ENCODE measurements at regions not wholly inside any gene's neighbourhood (a gene's known extent, or its start where the extent isn't known, plus 50 kb on each side); places are given as distances from the start of the nearest gene placed in this dataset.
"Not testable (repeated sequence)": the region's sequence is repeated elsewhere in the genome, so short reads cannot be mapped to it uniquely, and the experiment has no call there.

DNA sequence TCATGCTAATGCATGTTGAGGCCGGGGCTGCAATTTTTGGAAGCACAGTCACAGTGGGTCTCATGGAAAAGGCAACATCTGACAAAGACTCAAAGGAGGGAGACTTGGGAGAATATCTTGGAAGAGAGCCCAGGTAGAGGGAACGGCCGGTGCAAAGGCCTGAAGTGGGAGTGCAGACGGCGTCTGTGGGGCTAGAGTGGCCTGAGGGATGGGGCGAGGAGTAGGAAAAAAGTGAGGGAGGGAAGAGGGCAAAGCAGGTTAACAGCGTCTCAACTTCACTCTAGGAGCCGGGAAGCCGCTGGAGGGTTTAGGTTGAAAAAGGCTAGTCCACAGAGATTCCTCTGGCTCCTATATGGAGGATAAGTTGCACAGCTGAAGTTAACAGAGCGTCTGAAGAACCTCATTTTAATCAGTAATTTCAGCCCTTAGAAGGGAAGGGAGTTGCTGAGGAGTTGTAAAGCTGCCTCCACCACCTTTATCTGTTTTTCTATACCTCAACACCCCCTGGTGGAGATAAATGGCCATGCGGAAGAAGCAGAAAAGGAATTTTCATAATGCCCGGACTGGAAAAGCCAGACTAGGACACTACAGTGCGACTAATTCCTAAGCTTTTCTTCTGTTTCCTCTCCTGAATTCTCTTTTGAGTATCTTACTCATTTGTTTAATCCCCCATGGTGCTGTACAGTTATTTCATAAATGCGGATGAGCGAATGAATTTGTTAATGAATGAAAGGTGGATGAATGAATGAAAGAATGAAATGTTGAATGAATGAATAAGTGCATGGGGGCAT lies 78.7 kb upstream of the ZNF281 start:
- Histone ChIP-seq H3K9me3 (ENCODE audit: control insufficient read depth, insufficient read depth, low read length) (no peaks in the 10 kb centered on the region; the same call in 1 of the 2 replicates), H3K27me3 (ENCODE audit: control insufficient read depth, insufficient read depth, low read length) (no peaks in the 10 kb centered on the region), H3K27ac (ENCODE audit: low read depth, low read length) (peak overlapping the region; percentile 61), H3K4me3 (ENCODE audit: low read depth, low read length) (no peak overlapping the region)
- CTCF ChIA-PET, result interaction anchor here (0.5 to 2.6 kb wide), 44 partner anchors 10 to 983 kb away, joined by 3 to 45 read pairs (median 4); no protein-coding TSS in a partner anchor
- peak; percentile 88 for TF ChIP-seq CTCF (IDR thresholded peaks at IDR 0.05; ENCODE audit: low read depth, low read length)
- DNase-seq (ENCODE audit: low read depth, low spot score), result peak; percentile 66
- POLR2A ChIA-PET, result no interaction called here

DNA sequence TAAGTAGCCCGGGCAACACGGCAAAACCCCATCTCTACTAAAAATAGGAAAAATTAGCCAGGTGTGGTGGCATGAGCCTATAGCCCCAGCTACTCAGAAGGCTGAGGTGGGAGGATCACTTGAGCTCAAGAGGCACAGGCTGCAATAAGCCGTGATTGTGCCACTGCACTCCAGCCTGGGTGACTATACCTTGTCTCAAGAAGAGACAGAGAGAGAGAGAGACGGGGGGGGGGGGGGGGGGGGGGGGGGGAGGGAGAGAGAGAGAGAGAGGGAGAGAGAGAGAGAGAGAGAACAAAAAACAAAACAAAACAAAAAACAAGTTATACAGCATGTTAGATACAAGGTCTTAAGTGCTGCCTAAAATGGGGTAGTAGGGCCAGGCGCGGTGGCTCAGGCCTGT lies 77.8 kb upstream of the ZNF281 start:
- ChIA-PET POLR2A (no interaction called here), CTCF (interaction anchor here (0.7 to 2.6 kb wide), 11 partner anchors 101 to 1731 kb away, joined by 3 to 45 read pairs (median 4); no protein-coding TSS in a partner anchor)
- Histone ChIP-seq H3K27me3 (ENCODE audit: control insufficient read depth, insufficient read depth, low read length) (no peaks in the 10 kb centered on the region), H3K9me3 (ENCODE audit: control insufficient read depth, insufficient read depth, low read length) (no peaks in the 10 kb centered on the region; the same call in 1 of the 2 replicates), H3K27ac (ENCODE audit: low read depth, low read length) (no peak overlapping the region), H3K4me3 (ENCODE audit: low read depth, low read length) (no peak overlapping the region)
- no peak for TF ChIP-seq CTCF (IDR thresholded peaks at IDR 0.05; ENCODE audit: low read depth, low read length)
- DNase-seq (ENCODE audit: low read depth, low spot score), result no peak

GRCh38 chr1:200486634-200487033 lies 76.8 kb upstream of the ZNF281 start:
- no peaks in the 10 kb centered on the region for H3K27me3 ChIP-seq (ENCODE audit: control insufficient read depth, insufficient read depth, low read length)
- no peak for TF ChIP-seq CTCF (IDR thresholded peaks at IDR 0.05; ENCODE audit: low read depth, low read length)
- no peaks in the 10 kb centered on the region; the same call in 1 of the 2 replicates for H3K9me3 ChIP-seq (ENCODE audit: control insufficient read depth, insufficient read depth, low read length)
- DNase-seq (ENCODE audit: low read depth, low spot score), result no peak
- no peak overlapping the region for H3K27ac ChIP-seq (ENCODE audit: low read depth, low read length)
- CTCF ChIA-PET, result interaction anchor here (0.8 to 0.9 kb wide), 2 partner anchors 207 to 343 kb away, joined by 3 to 5 read pairs; no protein-coding TSS in a partner anchor
- POLR2A ChIA-PET, result interaction anchor here (0.8 kb wide), 1 partner anchor 77 kb away, joined by 3 read pairs; the partner anchor contains the start of gene ZNF281
- no peak overlapping the region for H3K4me3 ChIP-seq (ENCODE audit: low read depth, low read length)

- H3K9me3 ChIP-seq (ENCODE audit: control insufficient read depth, insufficient read depth, low read length); POLR2A ChIA-PET; H3K27me3 ChIP-seq (ENCODE audit: control insufficient read depth, insufficient read depth, low read length); DNase-seq (ENCODE audit: low read depth, low spot score); H3K27ac ChIP-seq (ENCODE audit: low read depth, low read length); H3K4me3 ChIP-seq (ENCODE audit: low read depth, low read length): not testable (repeated sequence)
- CTCF ChIA-PET, result interaction anchor here (1.7 kb wide), 1 partner anchor 177 kb away, joined by 4 read pairs; no protein-coding TSS in a partner anchor
Measured at GRCh38 chr1:200484438-200484946, 74.7 kb upstream of the ZNF281 start.

DNA sequence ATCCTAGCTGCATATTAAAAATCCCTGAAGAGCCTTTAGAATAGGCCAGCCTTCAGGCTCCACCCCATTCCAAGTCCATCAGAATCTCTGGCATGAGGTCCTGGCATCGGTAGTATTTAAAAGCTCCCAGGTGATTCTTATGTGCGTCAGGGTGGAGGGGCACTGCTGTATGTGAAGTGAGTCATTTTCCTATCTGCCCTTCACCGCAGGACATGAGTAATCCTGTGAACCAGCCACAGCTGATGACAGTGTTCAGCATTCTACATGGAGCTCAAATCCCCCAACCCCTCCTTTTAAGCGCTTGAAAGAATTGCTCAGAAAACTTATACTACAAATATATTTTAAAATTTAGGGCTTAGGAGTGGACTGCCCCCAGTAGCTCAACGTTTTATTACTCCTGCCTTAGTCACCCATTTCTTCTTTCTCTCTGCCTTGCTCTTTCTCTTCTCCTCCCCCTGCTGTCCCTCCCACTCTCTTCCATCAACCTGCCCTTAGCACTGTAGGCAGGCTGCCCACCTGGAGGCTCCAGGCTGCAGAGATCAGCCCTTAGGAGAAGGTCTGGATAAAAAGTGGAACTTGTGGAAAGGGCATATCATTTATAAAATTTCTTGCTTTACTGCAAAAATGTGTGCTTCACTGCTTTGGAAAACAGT lies 73.8 kb upstream of the ZNF281 start:
- H3K4me3 ChIP-seq (ENCODE audit: low read depth, low read length), result no peak overlapping the region
- H3K9me3 ChIP-seq (ENCODE audit: control insufficient read depth, insufficient read depth, low read length), result peaks cover 5% of the 10 kb centered on the region; the same call in 1 of the 2 replicates
- peak overlapping the region; percentile 62 for H3K27ac ChIP-seq (ENCODE audit: low read depth, low read length)
- TF ChIP-seq CTCF (IDR thresholded peaks at IDR 0.05; ENCODE audit: low read depth, low read length), result no peak; the same call in 1 of the 2 replicates
- DNase-seq (ENCODE audit: low read depth, low spot score), result peak; percentile 92
- CTCF ChIA-PET, result interaction anchor here (0.5 to 2.0 kb wide), 7 partner anchors 73 to 799 kb away, joined by 3 to 9 read pairs (median 3); no protein-coding TSS in a partner anchor
- no peaks in the 10 kb centered on the region for H3K27me3 ChIP-seq (ENCODE audit: control insufficient read depth, insufficient read depth, low read length)
- POLR2A ChIA-PET, result interaction anchor here (0.8 kb wide), 1 partner anchor 115 kb away, joined by 3 read pairs; no protein-coding TSS in a partner anchor
